GM12864 (cell line): ENCODE measurements at regions not wholly inside any gene's neighbourhood (a gene's known extent, or its start where the extent isn't known, plus 50 kb on each side); places are given as distances from the start of the nearest gene placed in this dataset.

Experiments
- DNase-seq: peaks from one replicate; pipeline ENCODE4 v3.0.0-alpha.2; 2011; ENCODE audit warnings: low read depth
- H3K4me3 ChIP-seq: 2 replicates; pipeline ENCODE4 v1.5.1; 2011; ENCODE audit warnings: mild to moderate bottlenecking, low read depth, low read length, control low read depth
- CTCF ChIP-seq: IDR thresholded peaks from 2 replicates; pipeline ENCODE4 v1.5.1; 2011; ENCODE audit warnings: low read depth, mild to moderate bottlenecking, moderate library complexity, low read length, control low read depth, inconsistent platforms; ENCODE audit errors: missing control alignments

DNA sequence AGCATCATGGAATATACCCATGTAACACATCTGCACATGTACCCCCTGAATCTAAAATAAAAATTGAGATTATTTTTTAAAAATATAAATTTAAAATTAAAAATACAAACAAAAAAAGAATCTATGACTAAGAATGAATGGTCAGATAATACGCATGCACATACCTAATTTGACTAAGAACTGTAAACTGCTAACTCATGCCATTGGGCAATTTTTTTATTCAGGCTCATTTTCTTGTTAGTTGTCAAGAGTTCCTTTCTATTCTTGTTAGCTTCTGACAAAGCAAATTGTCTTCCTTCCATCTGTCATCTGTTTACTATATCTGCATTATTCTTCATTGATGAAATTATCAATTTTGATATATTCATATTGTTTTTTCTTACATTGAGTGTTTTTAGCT is 69.5 kb upstream of the HAND1 start:
- no peak overlapping the region for H3K4me3 ChIP-seq
- TF ChIP-seq CTCF: no peak
- DNase-seq: no peak

- DNase-seq: no peak
- no peak overlapping the region for H3K4me3 ChIP-seq
- no peak for TF ChIP-seq CTCF
Measured at GRCh38 chr5:154546719-154547118, 68.7 kb upstream of the HAND1 start.

DNA sequence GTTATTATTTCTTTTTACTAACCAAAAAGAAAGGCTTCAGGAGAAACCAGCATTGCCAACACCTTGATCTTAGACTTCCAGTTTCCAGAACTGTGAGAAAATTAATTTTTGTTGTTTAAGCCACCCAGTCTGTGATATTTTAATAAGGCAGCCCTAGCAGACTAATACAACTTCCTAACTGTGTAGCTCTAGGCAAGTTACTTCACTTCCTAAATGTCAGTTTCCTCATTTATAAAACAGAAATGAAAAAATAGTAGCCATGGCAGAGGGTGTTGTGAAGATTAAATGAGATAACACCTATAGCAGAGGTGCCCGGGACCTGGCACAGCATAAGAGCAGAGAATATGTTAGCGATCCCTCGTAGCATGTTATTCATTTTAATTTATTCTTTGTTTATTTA is 66.6 kb upstream of the HAND1 start:
- DNase-seq: no peak
- no peak for TF ChIP-seq CTCF
- no peak overlapping the region for H3K4me3 ChIP-seq

GRCh38 chr5:154543380-154543779 is 65.4 kb upstream of the HAND1 start:
- DNase-seq: no peak
- H3K4me3 ChIP-seq: no peak overlapping the region
- no peak for TF ChIP-seq CTCF

DNA sequence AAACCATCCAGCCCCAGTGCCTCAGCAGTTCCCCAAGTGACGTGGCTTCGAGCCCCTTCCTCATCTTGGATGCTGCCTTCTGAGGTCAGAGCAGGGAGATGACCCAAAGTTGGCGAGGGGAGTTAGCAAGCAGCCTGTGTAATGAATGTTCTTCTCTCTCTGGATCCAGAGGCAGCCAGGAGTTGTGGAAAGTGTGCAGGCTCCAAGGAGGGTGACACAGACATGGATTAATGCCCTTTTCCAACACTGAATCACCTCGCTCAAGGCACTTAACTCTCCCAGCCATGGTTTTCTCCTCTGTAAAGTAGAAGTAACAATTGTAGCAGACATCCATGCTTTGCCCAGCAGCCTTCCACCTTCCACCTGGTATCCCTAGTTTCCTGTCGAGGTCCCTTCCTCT is 64.6 kb upstream of the HAND1 start:
- DNase-seq: no peak
- no peak overlapping the region for H3K4me3 ChIP-seq
- no peak for TF ChIP-seq CTCF

- H3K4me3 ChIP-seq: no peak overlapping the region
- no peak for DNase-seq
- TF ChIP-seq CTCF: no peak
Measured at GRCh38 chr5:154542000-154542399, 64.0 kb upstream of the HAND1 start.

DNA sequence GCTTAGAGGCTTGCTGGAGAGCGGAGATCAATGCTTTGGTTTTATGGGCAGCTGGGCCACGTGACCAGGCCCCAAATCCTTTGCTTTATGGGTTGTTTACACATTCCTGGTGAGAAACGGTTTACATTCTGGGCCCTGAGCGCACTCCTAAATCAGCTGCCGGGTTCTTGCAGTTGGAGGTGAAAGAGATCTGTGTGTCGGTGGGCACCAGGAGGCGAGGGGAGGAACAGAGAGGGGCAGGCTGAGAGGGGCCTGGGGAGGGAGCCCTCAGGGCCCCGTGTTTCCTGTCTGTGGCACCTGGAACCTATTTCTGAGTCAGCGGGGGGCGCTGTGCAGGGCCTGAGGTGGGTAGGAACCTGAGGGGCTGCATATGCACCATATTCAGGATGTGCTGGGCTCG is 63.5 kb upstream of the HAND1 start:
- H3K4me3 ChIP-seq: no peak overlapping the region
- no peak for TF ChIP-seq CTCF
- no peak for DNase-seq
